ENCODE measurements at regions not wholly inside any gene's neighbourhood (a gene's known extent, or its start where the extent isn't known, plus 50 kb on each side); places are given as distances from the start of the nearest gene placed in this dataset.

DNA sequence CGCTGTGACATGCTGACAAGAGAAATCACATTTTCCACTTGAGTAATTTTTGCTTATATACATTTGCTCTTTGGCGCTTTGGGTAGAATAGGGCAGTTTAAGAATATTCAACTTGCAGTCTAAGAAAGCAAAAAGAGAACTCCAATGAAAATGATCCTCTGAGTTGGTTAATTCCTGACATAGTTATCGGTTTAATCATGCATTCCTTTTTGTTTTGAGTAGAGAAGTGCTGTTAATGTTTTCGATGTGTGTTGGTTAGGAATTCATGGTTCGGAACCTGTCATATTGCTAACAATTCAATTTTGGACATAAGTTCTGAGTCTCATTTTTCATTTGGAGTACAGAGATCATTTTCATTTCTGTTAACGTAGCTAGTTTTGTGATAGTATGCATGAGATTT is 700.6 kb upstream of the PITX2 start:
- WGBS (ENCODE audit: insufficient coverage), result 60% methylated on average over 1 of the region's 6 CpGs
- Histone ChIP-seq H3K9ac (ENCODE audit: insufficient read depth, low read length, poor library complexity, severe bottlenecking) (no peak overlapping the region), H3K4me3 (replicated peaks in 1 of 3; ENCODE audit: low read depth in 2 of 3, low read length in 3 of 3) (no peak overlapping the region), H3K9me3 (replicated peaks in 1 of 2; ENCODE audit: control insufficient read depth in 1 of 2, insufficient read depth in 1 of 2, low read length in 2 of 2) (no peaks in the 10 kb centered on the region), H3K4me1 (ENCODE audit: control insufficient read depth in 1 of 2, insufficient read depth in 2 of 2, low read length in 2 of 2) (no peaks in the 10 kb centered on the region), H3K4me2 (replicated peaks; ENCODE audit: extremely low read depth, low read length, poor library complexity, severe bottlenecking) (no peak overlapping the region), H3K36me3 (replicated peaks in 1 of 2; ENCODE audit: control insufficient read depth in 1 of 2, insufficient read depth in 2 of 2, low read length in 2 of 2) (no peaks in the 10 kb centered on the region), H4K20me1 (ENCODE audit: insufficient read depth, low read length) (no peaks in the 10 kb centered on the region), H3K27ac (ENCODE audit: low read depth in 1 of 2, low read length in 2 of 2) (no peak overlapping the region), H2AFZ (ENCODE audit: insufficient read depth, low read depth, low read length, poor library complexity, severe bottlenecking) (no peak overlapping the region), H3K79me2 (ENCODE audit: insufficient read depth, low read length) (no peaks in the 10 kb centered on the region), H3K27me3 (ENCODE audit: control insufficient read depth in 2 of 2, insufficient read depth in 2 of 2, low read length in 2 of 2) (no peaks in the 10 kb centered on the region)
- intact Hi-C loops (cut with micrococcal nuclease), result no loop called here
- H3K4me3 Mint-ChIP-seq, result no peak overlapping the region
- no peak overlapping the region for H3K27ac Mint-ChIP-seq
- no peaks in the 10 kb centered on the region for H3K27me3 Mint-ChIP-seq (ENCODE audit: low read depth in 3 of 3)
- H3K36me3 Mint-ChIP-seq, result no peaks in the 10 kb centered on the region
- H3K9me3 Mint-ChIP-seq, result no peaks in the 10 kb centered on the region
- TF ChIP-seq, protein P1, sequence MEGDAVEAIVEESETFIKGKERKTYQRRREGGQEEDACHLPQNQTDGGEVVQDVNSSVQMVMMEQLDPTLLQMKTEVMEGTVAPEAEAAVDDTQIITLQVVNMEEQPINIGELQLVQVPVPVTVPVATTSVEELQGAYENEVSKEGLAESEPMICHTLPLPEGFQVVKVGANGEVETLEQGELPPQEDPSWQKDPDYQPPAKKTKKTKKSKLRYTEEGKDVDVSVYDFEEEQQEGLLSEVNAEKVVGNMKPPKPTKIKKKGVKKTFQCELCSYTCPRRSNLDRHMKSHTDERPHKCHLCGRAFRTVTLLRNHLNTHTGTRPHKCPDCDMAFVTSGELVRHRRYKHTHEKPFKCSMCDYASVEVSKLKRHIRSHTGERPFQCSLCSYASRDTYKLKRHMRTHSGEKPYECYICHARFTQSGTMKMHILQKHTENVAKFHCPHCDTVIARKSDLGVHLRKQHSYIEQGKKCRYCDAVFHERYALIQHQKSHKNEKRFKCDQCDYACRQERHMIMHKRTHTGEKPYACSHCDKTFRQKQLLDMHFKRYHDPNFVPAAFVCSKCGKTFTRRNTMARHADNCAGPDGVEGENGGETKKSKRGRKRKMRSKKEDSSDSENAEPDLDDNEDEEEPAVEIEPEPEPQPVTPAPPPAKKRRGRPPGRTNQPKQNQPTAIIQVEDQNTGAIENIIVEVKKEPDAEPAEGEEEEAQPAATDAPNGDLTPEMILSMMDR (IDR thresholded peaks at IDR 0.05), result no peak
- no peak for DNase-seq
- H3K4me1 Mint-ChIP-seq, result no peaks in the 10 kb centered on the region

DNA sequence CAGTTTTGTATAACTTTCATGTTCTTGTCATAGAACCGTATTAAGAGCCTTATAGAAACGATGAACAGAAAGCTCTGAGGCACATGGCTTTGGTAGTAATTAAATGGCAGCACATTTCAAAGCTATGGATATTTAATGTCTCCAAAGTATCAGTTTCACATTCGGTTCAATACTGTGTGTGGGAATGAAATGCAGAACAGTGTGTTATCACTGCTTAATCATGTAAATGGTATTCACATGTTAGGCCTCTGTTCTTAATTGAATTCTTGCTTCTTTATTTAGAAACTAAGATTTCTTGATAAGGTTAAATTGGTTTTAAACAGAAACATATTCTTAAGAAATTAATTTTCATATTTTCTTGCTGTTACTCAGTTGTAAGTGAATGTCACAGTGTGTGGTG is 701.0 kb upstream of the PITX2 start:
- no peaks in the 10 kb centered on the region for H3K27me3 ChIP-seq (ENCODE audit: control insufficient read depth in 2 of 2, insufficient read depth in 2 of 2, low read length in 2 of 2)
- H3K27ac Mint-ChIP-seq, result no peak overlapping the region

More for the DNA sequence above, 701.0 kb upstream of the PITX2 start:
- no peak overlapping the region for H2AFZ ChIP-seq (ENCODE audit: insufficient read depth, low read depth, low read length, poor library complexity, severe bottlenecking)
- H3K4me1 ChIP-seq (ENCODE audit: control insufficient read depth in 1 of 2, insufficient read depth in 2 of 2, low read length in 2 of 2), result no peaks in the 10 kb centered on the region
- H3K36me3 ChIP-seq (replicated peaks in 1 of 2; ENCODE audit: control insufficient read depth in 1 of 2, insufficient read depth in 2 of 2, low read length in 2 of 2), result no peaks in the 10 kb centered on the region
- Mint-ChIP-seq H3K9me3 (no peaks in the 10 kb centered on the region), H3K4me3 (no peak overlapping the region), H3K4me1 (no peaks in the 10 kb centered on the region), H3K27me3 (ENCODE audit: low read depth in 3 of 3) (no peaks in the 10 kb centered on the region), H3K36me3 (no peaks in the 10 kb centered on the region)
- intact Hi-C loops (cut with micrococcal nuclease), result no loop called here
- no peak for DNase-seq
- no peaks in the 10 kb centered on the region for H3K9me3 ChIP-seq (replicated peaks in 1 of 2; ENCODE audit: control insufficient read depth in 1 of 2, insufficient read depth in 1 of 2, low read length in 2 of 2)
- WGBS (ENCODE audit: insufficient coverage), result 80% methylated on average over 1 of the region's 3 CpGs
- H3K27ac ChIP-seq (ENCODE audit: low read depth in 1 of 2, low read length in 2 of 2), result no peak overlapping the region
- H3K4me2 ChIP-seq (replicated peaks; ENCODE audit: extremely low read depth, low read length, poor library complexity, severe bottlenecking), result no peak overlapping the region
- no peak overlapping the region for H3K9ac ChIP-seq (ENCODE audit: insufficient read depth, low read length, poor library complexity, severe bottlenecking)
- H3K4me3 ChIP-seq (replicated peaks in 1 of 3; ENCODE audit: low read depth in 2 of 3, low read length in 3 of 3), result no peak overlapping the region
- H4K20me1 ChIP-seq (ENCODE audit: insufficient read depth, low read length), result no peaks in the 10 kb centered on the region
- TF ChIP-seq, protein P1 (IDR thresholded peaks at IDR 0.05), result no peak
- no peaks in the 10 kb centered on the region for H3K79me2 ChIP-seq (ENCODE audit: insufficient read depth, low read length)

Measured in CD14-positive monocyte (primary cell).